A673 (cell line): ENCODE measurements at regions not wholly inside any gene's neighbourhood (a gene's known extent, or its start where the extent isn't known, plus 50 kb on each side); places are given as distances from the start of the nearest gene placed in this dataset.

Experiments used
- BruUV-seq: library from RNA; stranded (reverse); fragments of 400-500 nt; replicated peaks from 2 replicates; lab custom pipeline; 2021; lab: Mats Ljungman, UMichigan
- CTCF ChIA-PET: fragments of 300-600 bp; sonication (Branson Sonifier 250); formaldehyde crosslinking; loops from one replicate; lab custom pipeline; 2022; ENCODE audit warnings: antibody characterized with exemption; lab: Charles Lee
- POLR2A ChIA-PET: fragments of 300-600 bp; sonication (Branson Sonifier 250); formaldehyde crosslinking; loops from one replicate; lab custom pipeline; 2022; ENCODE audit warnings: antibody characterized with exemption; ENCODE audit not compliant: low non-redundant PET; lab: Charles Lee
- DNase-seq: peaks from one replicate; pipeline ENCODE4 v3.0.0-alpha.2; 2015; ENCODE audit warnings: low spot score
- H3K27ac ChIP-seq: fragments of 200-600 bp; sonication (generic); 2 replicates; pipeline ENCODE4 v1.5.1; 2016; ENCODE audit warnings: mixed run types, low read depth, mild to moderate bottlenecking, mixed read lengths, antibody characterized with exemption, low read length; ENCODE audit not compliant: poor library complexity, severe bottlenecking
- H3K27me3 ChIP-seq: fragments of 200-600 bp; sonication (generic); replicated peaks from 2 replicates; pipeline ENCODE4 v1.6.1; 2017; ENCODE audit warnings: mixed run types, low read depth, mild to moderate bottlenecking, mixed read lengths, antibody characterized with exemption, low read length; ENCODE audit not compliant: insufficient read depth, poor library complexity
- H3K36me3 ChIP-seq: fragments of 200-600 bp; sonication (generic); 2 replicates; pipeline ENCODE4 v1.6.1; 2016; ENCODE audit warnings: mixed run types, mild to moderate bottlenecking, mixed read lengths, antibody characterized with exemption, low read length; ENCODE audit not compliant: insufficient read depth, poor library complexity, severe bottlenecking
- H3K4me1 ChIP-seq: fragments of 200-600 bp; sonication (generic); 2 replicates; pipeline ENCODE4 v1.6.1; 2017; ENCODE audit warnings: mixed run types, mild to moderate bottlenecking, mixed read lengths, antibody characterized with exemption, low read length; ENCODE audit not compliant: insufficient read depth, poor library complexity, severe bottlenecking
- H3K4me3 ChIP-seq: fragments of 200-600 bp; sonication (generic); 2 replicates; pipeline ENCODE4 v1.5.1; 2016; ENCODE audit warnings: low read depth, mixed run types, mild to moderate bottlenecking, mixed read lengths, low read length; ENCODE audit not compliant: poor library complexity, severe bottlenecking
- H3K9me3 ChIP-seq: fragments of 200-600 bp; sonication (generic); 2 replicates; pipeline ENCODE4 v1.6.1; 2016; ENCODE audit warnings: mixed run types, low read depth, mild to moderate bottlenecking, mixed read lengths, antibody characterized with exemption, low read length; ENCODE audit not compliant: poor library complexity, severe bottlenecking
- EZH2 ChIP-seq: fragments of 200-600 bp; sonication (generic); IDR thresholded peaks from 2 replicates; pipeline ENCODE4 v1.6.1; 2017; ENCODE audit warnings: borderline replicate concordance, low read depth, mild to moderate bottlenecking, mixed read lengths, antibody characterized with exemption, low read length; ENCODE audit not compliant: poor library complexity, severe bottlenecking
- intact Hi-C: fragments of 100-400 bp; cut with micrococcal nuclease; formaldehyde crosslinking; loops from one replicate; pipeline ENCODE4 v1.10.0; 2022; ENCODE audit not compliant: unreplicated experiment
- TF ChIP-seq, protein P1 (sequence below): fragments of 300-800, 200-600 bp; sonication (generic); conservative IDR thresholded peaks from 2 replicates; pipeline ENCODE4 v1.5.1; 2017; ENCODE audit warnings: low read depth, mild to moderate bottlenecking, antibody characterized with exemption, low read length, moderate library complexity, mixed read lengths

DNA sequence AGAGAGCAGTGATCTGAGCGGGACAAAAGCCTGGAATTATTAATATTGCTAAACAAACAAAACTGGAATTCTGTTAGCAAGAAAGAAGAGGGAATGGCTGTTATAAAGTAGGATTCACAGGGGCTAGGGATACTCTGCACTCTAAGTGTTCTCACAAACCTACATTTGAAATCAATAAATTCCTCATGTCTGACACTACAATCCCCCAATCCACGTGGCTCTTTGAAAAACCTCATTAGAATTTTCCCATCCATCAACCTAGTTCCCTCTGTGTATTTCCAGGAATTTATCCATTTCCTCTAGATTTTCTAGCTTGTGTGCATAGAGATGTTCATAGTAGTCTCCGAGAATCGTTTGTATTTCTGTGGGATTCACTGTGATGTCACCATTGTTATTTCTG, 307.5 kb downstream of the RBM26 start:
- no peaks in the 10 kb centered on the region for H3K36me3 ChIP-seq
- ChIA-PET CTCF (no interaction called here), POLR2A (no interaction called here)
- no peaks in the 10 kb centered on the region for H3K4me1 ChIP-seq
- no peak for TF ChIP-seq EZH2
- TF ChIP-seq, protein P1, sequence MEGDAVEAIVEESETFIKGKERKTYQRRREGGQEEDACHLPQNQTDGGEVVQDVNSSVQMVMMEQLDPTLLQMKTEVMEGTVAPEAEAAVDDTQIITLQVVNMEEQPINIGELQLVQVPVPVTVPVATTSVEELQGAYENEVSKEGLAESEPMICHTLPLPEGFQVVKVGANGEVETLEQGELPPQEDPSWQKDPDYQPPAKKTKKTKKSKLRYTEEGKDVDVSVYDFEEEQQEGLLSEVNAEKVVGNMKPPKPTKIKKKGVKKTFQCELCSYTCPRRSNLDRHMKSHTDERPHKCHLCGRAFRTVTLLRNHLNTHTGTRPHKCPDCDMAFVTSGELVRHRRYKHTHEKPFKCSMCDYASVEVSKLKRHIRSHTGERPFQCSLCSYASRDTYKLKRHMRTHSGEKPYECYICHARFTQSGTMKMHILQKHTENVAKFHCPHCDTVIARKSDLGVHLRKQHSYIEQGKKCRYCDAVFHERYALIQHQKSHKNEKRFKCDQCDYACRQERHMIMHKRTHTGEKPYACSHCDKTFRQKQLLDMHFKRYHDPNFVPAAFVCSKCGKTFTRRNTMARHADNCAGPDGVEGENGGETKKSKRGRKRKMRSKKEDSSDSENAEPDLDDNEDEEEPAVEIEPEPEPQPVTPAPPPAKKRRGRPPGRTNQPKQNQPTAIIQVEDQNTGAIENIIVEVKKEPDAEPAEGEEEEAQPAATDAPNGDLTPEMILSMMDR: no peak
- no peak for DNase-seq
- H3K27ac ChIP-seq: no peak overlapping the region
- BruUV-seq: no TSS peak
- no peaks in the 10 kb centered on the region for H3K9me3 ChIP-seq
- intact Hi-C loops: no loop called here
- no peak overlapping the region for H3K4me3 ChIP-seq
- H3K27me3 ChIP-seq: no peaks in the 10 kb centered on the region

DNA sequence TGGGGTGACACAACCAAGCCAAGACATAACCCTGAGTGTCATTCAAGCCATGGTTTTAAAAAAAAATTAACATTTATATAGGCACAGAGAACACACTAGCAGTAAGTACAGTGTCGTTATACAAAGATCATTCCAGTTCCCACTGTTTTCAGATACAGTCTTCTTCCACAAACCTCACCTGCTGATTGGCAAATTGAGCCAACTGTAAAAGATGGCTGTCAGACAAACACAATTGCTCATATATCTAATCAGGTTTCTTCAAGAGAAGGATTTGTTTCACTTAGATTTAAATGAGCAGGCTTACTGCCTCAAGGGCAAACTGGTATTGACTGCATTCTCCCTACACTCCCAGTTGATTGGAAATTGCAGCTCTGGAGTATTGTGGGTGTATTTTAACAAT, 308.9 kb downstream of the RBM26 start:
- H3K9me3 ChIP-seq: no peaks in the 10 kb centered on the region
- no peak for DNase-seq
- intact Hi-C loops: no loop called here
- H3K4me1 ChIP-seq: no peaks in the 10 kb centered on the region
- no TSS peak for BruUV-seq
- no peaks in the 10 kb centered on the region for H3K27me3 ChIP-seq
- TF ChIP-seq, protein P1: no peak
- no peak for TF ChIP-seq EZH2
- CTCF ChIA-PET: no interaction called here
- H3K36me3 ChIP-seq: no peaks in the 10 kb centered on the region
- H3K27ac ChIP-seq: no peak overlapping the region
- H3K4me3 ChIP-seq: no peak overlapping the region
- POLR2A ChIA-PET: no interaction called here

DNA sequence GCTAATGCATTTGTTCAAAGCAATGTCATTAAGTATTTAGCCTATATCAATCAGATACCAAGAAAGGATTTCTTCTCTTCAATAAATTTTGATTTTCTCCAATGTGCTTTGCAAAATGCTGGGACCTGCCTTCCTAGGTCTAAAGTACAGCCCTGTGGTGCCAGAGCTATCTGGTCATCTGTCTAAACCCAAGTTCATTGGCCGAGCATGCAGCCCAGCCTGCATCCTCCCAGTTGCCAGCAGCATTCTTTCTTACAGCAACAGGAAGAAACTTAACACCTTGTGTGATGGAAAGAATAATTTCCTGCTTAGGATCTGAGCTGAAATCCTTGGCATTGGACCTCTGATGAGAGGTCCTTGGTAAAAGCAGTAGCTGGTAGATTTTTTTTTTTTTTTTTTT, 310.0 kb downstream of the RBM26 start:
- Histone ChIP-seq H3K4me3 (no peak overlapping the region), H3K27ac (no peak overlapping the region), H3K4me1 (no peaks in the 10 kb centered on the region), H3K27me3 (no peaks in the 10 kb centered on the region), H3K36me3 (no peaks in the 10 kb centered on the region), H3K9me3 (no peaks in the 10 kb centered on the region)
- CTCF ChIA-PET: no interaction called here
- intact Hi-C loops: no loop called here
- POLR2A ChIA-PET: no interaction called here
- TF ChIP-seq, protein P1: no peak
- no peak for TF ChIP-seq EZH2
- no peak for DNase-seq
- no TSS peak for BruUV-seq
